Pons (tissue), 1 donor: ENCODE measurements at regions not wholly inside any gene's neighbourhood (a gene's known extent, or its start where the extent isn't known, plus 50 kb on each side); places are given as distances from the start of the nearest gene placed in this dataset.

Experiments used
- DNase-seq: peaks from one replicate; pipeline ENCODE4 v3.0.0-alpha.2; 2016; ENCODE audit warnings: low spot score

DNA sequence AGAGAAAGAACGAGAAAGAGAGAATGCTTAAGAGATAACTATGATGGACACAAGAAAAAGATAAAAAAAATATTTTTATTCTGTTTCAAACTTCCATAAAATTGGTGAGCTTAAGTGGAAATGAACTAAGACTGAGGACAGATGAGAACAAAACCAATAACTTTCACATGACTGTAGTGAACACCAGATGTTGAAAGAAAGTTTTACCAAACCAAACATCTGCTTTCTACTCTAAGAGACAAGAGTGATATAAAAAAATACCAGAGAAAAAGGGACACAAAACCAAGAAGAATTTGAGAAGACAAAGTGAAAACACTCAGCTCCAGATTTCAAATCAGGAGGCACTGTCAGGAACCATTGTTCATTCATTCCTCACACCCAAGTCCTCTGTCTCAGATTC is 147.9 kb downstream of the IMPG2 start:
- DNase-seq = no peak

GRCh38 chr3:101171681-101172191 is 148.6 kb downstream of the IMPG2 start:
- DNase-seq = no peak

- no peak for DNase-seq
Measured at GRCh38 chr3:101170806-101171558, 149.4 kb downstream of the IMPG2 start.

DNA sequence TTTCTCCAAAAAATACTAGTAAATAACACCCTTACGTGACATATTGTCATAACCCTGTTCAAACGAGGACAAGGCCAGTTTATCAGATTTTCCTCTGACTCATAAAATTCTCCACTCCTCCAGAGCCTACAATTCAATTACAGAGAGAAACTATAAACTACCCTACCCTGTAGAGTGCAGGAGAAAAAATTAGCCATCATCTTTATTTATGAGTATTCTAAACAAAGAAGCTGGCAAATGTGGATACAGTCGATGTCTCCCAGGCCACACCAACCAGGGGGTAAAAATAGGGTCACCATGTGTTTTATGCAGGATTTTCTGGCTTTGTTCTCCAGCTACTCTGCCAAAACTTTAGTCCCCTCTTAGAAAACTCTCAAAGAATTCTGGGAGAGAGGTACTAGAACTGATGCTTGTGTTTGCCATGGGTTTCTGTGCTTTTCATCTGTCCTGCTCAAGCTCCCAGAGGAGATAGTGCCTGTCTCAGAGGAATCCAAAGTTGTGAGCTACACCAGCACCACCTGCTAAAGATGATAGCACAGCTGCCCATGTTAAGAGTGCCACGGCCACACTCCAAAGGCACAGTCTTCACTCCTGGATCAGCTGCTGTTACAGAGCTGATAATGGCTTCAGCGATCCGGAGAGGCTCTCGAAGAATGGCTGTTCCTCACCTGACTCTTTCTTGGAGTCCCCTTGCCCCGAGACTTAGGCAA is 150.2 kb downstream of the IMPG2 start:
- DNase-seq = no peak

GRCh38 chr3:101169516-101169915 is 150.9 kb downstream of the IMPG2 start:
- no peak for DNase-seq

DNA sequence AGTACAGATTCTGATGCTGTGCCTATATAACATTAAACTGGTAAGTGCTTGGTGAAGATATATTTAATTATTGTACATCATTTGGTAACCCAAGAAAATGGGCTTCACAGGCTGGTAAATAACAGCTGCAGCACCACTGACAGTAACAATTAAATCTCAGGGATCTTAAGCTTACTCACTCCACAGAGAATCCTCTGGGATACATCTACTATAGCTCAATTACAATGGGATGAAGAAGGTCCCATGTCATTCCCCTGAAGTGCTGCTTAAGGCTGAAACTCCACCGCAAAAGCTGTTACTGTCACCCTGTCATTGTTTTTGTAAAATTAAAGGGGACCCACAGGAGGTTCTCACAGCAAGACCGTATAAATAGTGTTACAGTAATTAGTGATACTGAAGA is 153.0 kb downstream of the IMPG2 start:
- DNase-seq = no peak

DNA sequence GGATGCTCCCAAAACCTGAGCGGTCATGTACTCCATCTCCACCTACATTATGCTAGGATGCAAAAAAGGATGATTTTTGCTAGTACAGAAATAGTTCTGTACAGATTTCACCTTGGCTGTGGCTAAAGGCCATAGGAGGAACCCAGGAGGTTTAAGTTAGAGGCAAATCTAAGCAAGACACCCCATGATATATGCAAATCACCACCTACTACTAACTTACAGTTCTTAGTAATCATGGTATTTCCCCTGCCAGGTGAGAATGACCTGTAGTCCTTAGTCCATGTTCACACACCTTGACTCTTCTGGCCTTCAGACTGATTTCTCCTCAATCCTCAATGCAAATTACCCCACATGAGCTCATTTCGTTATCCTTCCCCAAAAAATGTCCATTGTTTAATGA is 154.2 kb downstream of the IMPG2 start:
- DNase-seq = no peak

DNA sequence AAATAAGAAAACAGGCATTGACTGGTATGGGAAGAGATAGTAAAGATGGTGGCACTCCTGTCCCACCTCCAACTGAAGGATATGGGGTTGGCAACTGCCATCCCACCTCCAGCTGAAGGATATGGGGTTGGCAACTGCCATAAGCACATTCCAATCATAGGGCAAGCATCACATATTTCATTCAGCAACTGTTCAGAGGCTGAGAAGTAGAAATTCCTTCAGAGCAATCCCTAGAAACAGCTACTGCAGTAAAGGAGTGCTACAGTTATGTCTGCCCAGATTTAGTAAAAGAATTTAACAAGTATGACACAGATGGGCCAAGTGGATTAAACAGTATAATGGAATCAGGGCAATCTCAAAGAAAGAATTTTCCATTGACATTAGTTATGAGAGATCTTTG is 156.8 kb downstream of the IMPG2 start:
- DNase-seq = no peak

GRCh38 chr3:101159478-101159877 is 160.9 kb downstream of the IMPG2 start:
- DNase-seq = no peak

GRCh38 chr3:101158374-101158773 is 162.0 kb downstream of the IMPG2 start:
- no peak for DNase-seq

DNA sequence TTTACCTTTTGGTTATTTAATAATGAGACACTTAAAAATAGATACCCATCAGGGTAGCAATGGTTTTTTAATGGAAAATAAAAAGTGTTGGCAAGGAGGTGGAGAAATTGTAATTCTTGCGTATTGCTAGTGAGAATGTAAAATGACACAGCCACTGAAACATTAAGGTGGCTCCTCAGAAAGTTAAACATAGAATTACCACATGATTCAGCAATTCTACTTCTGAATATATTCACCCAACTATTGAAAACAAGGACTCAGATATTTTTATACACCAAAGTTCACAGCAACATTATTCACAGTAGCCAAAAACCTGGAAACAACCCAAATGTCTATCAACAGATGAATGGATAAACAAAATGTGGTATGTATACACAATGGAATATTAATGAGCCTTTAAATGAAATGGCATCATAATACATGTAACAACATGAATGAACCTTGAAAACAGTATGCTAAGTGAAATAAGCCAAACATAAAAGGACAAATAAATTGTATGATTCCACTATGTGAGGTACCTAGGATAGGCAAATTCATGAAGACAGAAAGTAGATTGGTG is 163.5 kb downstream of the IMPG2 start:
- DNase-seq = no peak

- no peak for DNase-seq
Measured at GRCh38 chr3:101155825-101156224, 162.6 kb upstream of the ABI3BP start.

DNA sequence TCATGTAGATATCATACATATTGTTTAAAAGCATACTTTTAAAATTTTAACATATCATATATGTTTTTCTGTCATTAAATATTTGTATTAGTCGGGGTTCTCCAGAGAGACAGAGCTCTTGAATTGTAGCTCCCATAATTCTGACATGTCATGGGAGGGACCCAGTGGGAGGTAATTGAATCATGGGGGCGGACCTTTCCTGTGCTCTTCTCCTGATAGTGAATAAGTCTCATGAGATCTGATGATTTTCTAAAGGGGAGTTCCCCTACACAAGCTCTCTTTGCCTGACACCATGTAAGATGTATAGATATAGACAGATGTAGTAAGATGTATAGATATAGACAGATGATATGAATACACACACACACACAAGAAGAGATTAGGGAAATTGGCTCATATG is 161.2 kb upstream of the ABI3BP start:
- DNase-seq = no peak

DNA sequence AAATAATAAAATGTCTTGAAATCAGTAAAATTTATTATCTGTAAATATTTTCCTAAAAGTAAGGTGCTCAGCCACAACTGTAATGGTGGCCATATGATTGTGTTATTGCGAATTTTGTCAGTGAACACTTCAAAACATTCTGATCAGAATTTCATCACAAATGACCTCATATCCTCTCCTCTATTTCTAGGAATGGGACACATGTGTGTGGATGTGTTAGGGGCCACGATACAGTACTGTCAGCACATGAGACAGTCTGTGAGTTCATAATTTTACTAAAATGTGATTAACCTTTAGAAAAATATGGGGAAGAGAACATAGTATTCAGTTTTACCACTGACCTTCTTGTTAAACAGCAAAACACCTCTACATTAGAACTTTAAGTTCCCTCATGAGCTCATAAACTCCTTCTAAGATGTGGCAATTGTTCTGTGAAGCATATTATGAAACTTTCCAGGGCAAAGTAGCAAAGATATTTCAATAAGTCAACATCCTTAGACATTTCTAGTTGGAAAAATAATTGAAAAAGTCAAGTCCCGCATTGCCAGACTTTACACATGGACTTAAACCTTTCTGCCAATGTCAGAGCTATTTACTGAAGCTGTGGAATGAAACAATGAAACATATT is 158.2 kb upstream of the ABI3BP start:
- DNase-seq = no peak

DNA sequence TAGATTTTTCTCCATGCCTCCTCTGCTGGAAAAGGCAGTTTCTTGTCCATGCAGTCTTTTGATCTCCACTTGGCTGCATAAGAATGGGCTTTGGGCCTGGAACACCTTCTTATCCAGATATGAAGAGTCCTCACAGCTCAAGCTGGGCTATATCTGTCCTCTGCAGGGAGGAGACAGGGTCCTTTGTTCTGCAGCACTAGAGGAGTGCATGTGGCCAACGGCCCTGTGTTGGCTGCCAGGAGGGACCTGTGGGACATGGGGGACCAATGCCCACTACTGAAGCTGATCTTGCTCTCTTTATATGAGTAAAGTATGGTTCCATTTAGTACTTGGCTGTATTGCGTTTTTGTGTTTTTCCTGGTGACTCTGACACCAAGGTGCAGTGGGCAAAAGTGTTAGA is 157.3 kb upstream of the ABI3BP start:
- DNase-seq = no peak

- no peak for DNase-seq
Measured at GRCh38 chr3:101149707-101150106, 156.5 kb upstream of the ABI3BP start.

DNA sequence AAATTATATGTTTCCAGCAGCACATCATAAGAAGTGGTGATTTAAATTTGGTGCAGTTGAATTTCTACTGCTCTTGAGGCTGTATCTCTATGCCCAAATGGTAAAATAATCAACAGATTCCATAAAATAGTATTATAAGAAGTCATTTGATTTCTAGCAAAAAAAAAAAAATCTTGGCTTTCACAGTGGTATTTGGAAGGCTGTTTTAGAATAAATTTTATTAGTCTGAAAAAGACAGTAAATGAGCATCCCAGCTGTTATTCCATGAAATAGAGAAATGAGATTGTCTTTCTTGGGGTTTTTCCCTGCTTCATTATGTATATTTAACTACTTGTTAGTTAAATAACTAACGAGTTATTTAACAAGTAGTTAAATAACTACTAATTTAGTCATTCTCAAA is 156.0 kb upstream of the ABI3BP start:
- DNase-seq = no peak

DNA sequence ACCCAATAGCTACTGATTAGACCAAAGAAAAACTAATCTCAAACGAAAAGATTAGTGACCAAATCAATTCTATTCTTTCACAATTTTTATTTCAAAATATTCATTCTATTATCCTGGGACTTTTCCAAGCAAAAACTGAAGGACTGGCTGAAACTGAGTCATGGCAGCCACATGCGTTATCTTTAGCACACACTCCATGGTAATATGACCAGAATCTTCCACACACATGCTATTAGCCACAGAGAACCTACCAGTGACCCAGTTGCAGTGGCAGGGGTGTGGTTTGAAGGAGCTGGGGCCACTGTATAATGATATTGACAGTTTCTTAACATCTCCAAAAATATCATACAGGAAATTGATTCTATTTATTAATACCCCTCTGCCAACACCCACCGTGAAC is 154.8 kb upstream of the ABI3BP start:
- DNase-seq = no peak

DNA sequence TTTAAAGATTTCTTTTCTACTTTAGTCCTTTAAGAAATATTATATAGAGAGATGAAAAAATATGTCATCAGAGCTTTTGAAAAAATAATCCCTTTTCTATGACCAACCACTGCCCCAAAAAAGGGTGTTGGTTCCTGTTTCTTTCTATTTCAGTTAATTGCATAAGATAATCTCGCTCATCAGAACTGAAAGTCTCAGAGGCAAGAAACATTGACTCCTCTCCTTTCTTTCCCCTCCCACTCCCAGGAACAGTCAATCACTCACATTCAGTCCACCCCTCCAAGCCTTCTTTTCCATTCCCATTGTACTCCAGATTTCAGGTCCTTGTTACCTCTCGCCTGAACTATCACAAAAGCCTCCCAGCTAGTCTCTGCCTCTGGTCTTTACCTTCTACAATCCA is 153.7 kb upstream of the ABI3BP start:
- no peak for DNase-seq

DNA sequence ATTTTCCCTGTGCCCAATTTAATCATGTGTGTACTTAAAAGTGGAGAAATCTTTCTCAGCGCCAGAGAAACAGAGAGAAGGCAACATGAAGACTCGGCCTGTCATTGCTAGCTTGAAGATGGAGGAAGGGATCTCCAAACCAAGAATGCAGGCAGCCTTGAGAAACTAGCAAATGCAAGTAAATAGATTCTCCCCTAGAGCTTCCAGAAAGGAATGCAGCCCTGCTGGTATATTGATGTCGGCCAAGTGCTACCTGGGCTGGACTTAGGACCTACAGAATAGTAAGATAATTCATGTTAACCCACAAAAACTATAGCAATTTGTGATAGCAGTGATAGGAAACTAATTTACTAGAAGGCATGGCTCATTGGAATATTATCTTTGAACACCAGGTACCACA is 150.9 kb upstream of the ABI3BP start:
- no peak for DNase-seq

GRCh38 chr3:101143012-101143411 is 149.8 kb upstream of the ABI3BP start:
- peak; percentile 58 for DNase-seq

DNA sequence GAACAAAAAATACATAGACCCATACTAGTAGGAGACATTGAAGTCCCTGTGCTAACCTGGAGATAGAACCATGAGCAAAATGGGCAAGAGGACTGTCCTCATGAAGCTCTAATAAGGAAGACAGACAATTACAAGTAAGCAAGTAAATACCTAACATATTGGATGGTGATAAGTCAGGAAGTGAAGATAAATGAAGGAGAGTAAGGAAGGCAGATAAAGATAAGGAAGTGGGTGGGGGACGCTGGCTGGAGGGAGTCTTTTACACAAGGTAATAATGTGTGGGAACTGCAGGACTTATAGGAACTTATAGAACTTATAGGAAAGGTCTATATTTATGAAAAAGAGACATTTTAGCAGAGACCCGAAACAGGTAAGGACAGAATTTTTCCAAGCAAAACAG is 148.9 kb upstream of the ABI3BP start:
- DNase-seq = no peak

GRCh38 chr3:101141135-101141534 is 147.9 kb upstream of the ABI3BP start:
- DNase-seq = no peak
